Subcutaneous abdominal adipose tissue (tissue), 5 donors: ENCODE measurements at regions not wholly inside any gene's neighbourhood (a gene's known extent, or its start where the extent isn't known, plus 50 kb on each side); places are given as distances from the start of the nearest gene placed in this dataset.

ENCODE experiments used
- H3K27ac ChIP-seq: one replicate; pipeline ENCODE4 v1.7.0; 2013; ENCODE audit warnings: low read depth, mild to moderate bottlenecking, inconsistent platforms, low read length, moderate library complexity
- H3K27me3 ChIP-seq, 5 donors: one replicate each; pipeline ENCODE4 v1.7.0; 2013; ENCODE audit warnings: low read length in 5 of 5, inconsistent platforms in 1 of 5; ENCODE audit not compliant: control insufficient read depth in 5 of 5, insufficient read depth in 4 of 5
- H3K36me3 ChIP-seq, 5 donors: one replicate each; pipeline ENCODE4 v1.7.0; 2013; ENCODE audit warnings: low read length in 5 of 5; ENCODE audit not compliant: control insufficient read depth in 5 of 5, insufficient read depth in 5 of 5
- H3K4me1 ChIP-seq, 5 donors: one replicate each; pipeline ENCODE4 v1.7.0; 2013; ENCODE audit warnings: low read length in 5 of 5, mild to moderate bottlenecking in 3 of 5, moderate library complexity in 1 of 5; ENCODE audit not compliant: control insufficient read depth in 5 of 5, insufficient read depth in 5 of 5
- H3K4me3 ChIP-seq, 5 donors: one replicate each; pipeline ENCODE4 v1.7.0; 2013; ENCODE audit warnings: low read length in 5 of 5, low read depth in 1 of 5
- H3K9ac ChIP-seq, 5 donors: one replicate each; pipeline ENCODE4 v1.7.0; 2013; ENCODE audit warnings: low read length in 5 of 5, mild to moderate bottlenecking in 4 of 5, moderate library complexity in 3 of 5
- H3K9me3 ChIP-seq, 5 donors: one replicate each; pipeline ENCODE4 v1.7.0; 2013; ENCODE audit warnings: low read length in 5 of 5; ENCODE audit not compliant: control insufficient read depth in 5 of 5
- donor health status: healthy.
- donor health status: healthy.
- donor health status: healthy.
- donor health status: healthy.
- donor health status: healthy.

- no peaks in the 10 kb centered on the region for H3K36me3 ChIP-seq
- H3K4me3 ChIP-seq, result no peak overlapping the region
- H3K27me3 ChIP-seq, result no peaks in the 10 kb centered on the region
- no peak overlapping the region for H3K9ac ChIP-seq
- H3K4me1 ChIP-seq, result no peaks in the 10 kb centered on the region
- H3K27ac ChIP-seq, result no peak overlapping the region
- no peaks in the 10 kb centered on the region for H3K9me3 ChIP-seq
Measured at GRCh38 chr2:5287558-5288334, 404.4 kb upstream of the SOX11 start.

- no peak overlapping the region for H3K4me3 ChIP-seq
- no peaks in the 10 kb centered on the region for H3K36me3 ChIP-seq
- no peaks in the 10 kb centered on the region for H3K27me3 ChIP-seq
- H3K9ac ChIP-seq, result no peak overlapping the region
- H3K9me3 ChIP-seq, result no peaks in the 10 kb centered on the region
- H3K4me1 ChIP-seq, result no peaks in the 10 kb centered on the region
- no peak overlapping the region for H3K27ac ChIP-seq
Measured at GRCh38 chr2:5290900-5291546, 401.2 kb upstream of the SOX11 start.

GRCh38 chr2:5304640-5305039 lies 387.5 kb upstream of the SOX11 start:
- Histone ChIP-seq H3K36me3 (no peaks in the 10 kb centered on the region), H3K27me3 (no peaks in the 10 kb centered on the region), H3K4me3 (no peak overlapping the region), H3K9me3 (peaks cover 0 to 3% (median 2%) of the 10 kb centered on the region in 5 donors), H3K9ac (no peak overlapping the region), H3K4me1 (no peaks in the 10 kb centered on the region), H3K27ac (no peak overlapping the region)

GRCh38 chr2:5315041-5315440 lies 377.1 kb upstream of the SOX11 start:
- H3K27ac ChIP-seq, result no peak overlapping the region
- H3K4me3 ChIP-seq, result no peak overlapping the region
- H3K9ac ChIP-seq, result no peak overlapping the region
- no peaks in the 10 kb centered on the region for H3K4me1 ChIP-seq
- H3K27me3 ChIP-seq, result no peaks in the 10 kb centered on the region
- no peaks in the 10 kb centered on the region for H3K36me3 ChIP-seq
- peaks cover 0 to 5% (median 0%) of the 10 kb centered on the region in 5 donors for H3K9me3 ChIP-seq

- Histone ChIP-seq H3K27me3 (no peaks in the 10 kb centered on the region), H3K4me3 (no peak overlapping the region), H3K27ac (no peak overlapping the region)
Measured at GRCh38 chr2:5315512-5315911, 376.7 kb upstream of the SOX11 start.

GRCh38 chr2:5316001-5316490 lies 376.1 kb upstream of the SOX11 start:
- Histone ChIP-seq H3K36me3 (no peaks in the 10 kb centered on the region), H3K4me3 (no peak overlapping the region), H3K27me3 (no peaks in the 10 kb centered on the region), H3K9ac (no peak overlapping the region), H3K4me1 (no peaks in the 10 kb centered on the region), H3K9me3 (no peaks in the 10 kb centered on the region), H3K27ac (no peak overlapping the region)

More at GRCh38 chr2:5315512-5315911, 376.7 kb upstream of the SOX11 start:
- Histone ChIP-seq H3K9ac (no peak overlapping the region), H3K36me3 (no peaks in the 10 kb centered on the region), H3K4me1 (no peaks in the 10 kb centered on the region), H3K9me3 (peaks cover 0 to 1% (median 0%) of the 10 kb centered on the region in 5 donors)

GRCh38 chr2:5319493-5319892 lies 372.7 kb upstream of the SOX11 start:
- H3K27ac ChIP-seq, result no peak overlapping the region
- H3K9me3 ChIP-seq, result no peaks in the 10 kb centered on the region
- no peak overlapping the region for H3K4me3 ChIP-seq
- H3K27me3 ChIP-seq, result no peaks in the 10 kb centered on the region
- H3K9ac ChIP-seq, result no peak overlapping the region
- H3K36me3 ChIP-seq, result no peaks in the 10 kb centered on the region
- H3K4me1 ChIP-seq, result no peaks in the 10 kb centered on the region

- no peak overlapping the region for H3K9ac ChIP-seq
- no peaks in the 10 kb centered on the region for H3K9me3 ChIP-seq
- no peaks in the 10 kb centered on the region for H3K36me3 ChIP-seq
- no peak overlapping the region for H3K27ac ChIP-seq
- no peak overlapping the region for H3K4me3 ChIP-seq
- no peaks in the 10 kb centered on the region for H3K4me1 ChIP-seq
- H3K27me3 ChIP-seq, result peaks cover 0 to 2% (median 0%) of the 10 kb centered on the region in 5 donors
Measured at GRCh38 chr2:5322396-5322795, 369.8 kb upstream of the SOX11 start.

GRCh38 chr2:5325523-5325922 lies 366.7 kb upstream of the SOX11 start:
- no peak overlapping the region for H3K9ac ChIP-seq
- no peak overlapping the region for H3K27ac ChIP-seq
- H3K36me3 ChIP-seq, result no peaks in the 10 kb centered on the region
- peaks cover 0 to 2% (median 0%) of the 10 kb centered on the region in 5 donors for H3K27me3 ChIP-seq
- H3K4me1 ChIP-seq, result no peaks in the 10 kb centered on the region
- no peaks in the 10 kb centered on the region for H3K9me3 ChIP-seq
- H3K4me3 ChIP-seq, result no peak overlapping the region

- no peak overlapping the region for H3K9ac ChIP-seq
- no peaks in the 10 kb centered on the region for H3K4me1 ChIP-seq
- H3K27ac ChIP-seq, result no peak overlapping the region
- no peaks in the 10 kb centered on the region for H3K36me3 ChIP-seq
- no peaks in the 10 kb centered on the region for H3K9me3 ChIP-seq
- H3K27me3 ChIP-seq, result peaks cover 0 to 2% (median 0%) of the 10 kb centered on the region in 5 donors
- H3K4me3 ChIP-seq, result no peak overlapping the region
Measured at GRCh38 chr2:5328826-5329225, 363.4 kb upstream of the SOX11 start.
